Activated CD4-positive, alpha-beta T cell treated with anti-CD3 and anti-CD28 coated beads for 48 hours (primary cell): ENCODE measurements at regions not wholly inside any gene's neighbourhood (a gene's known extent, or its start where the extent isn't known, plus 50 kb on each side); places are given as distances from the start of the nearest gene placed in this dataset.
A peak's percentile ranks its signal among the peaks of the same experiment; 100 is the strongest.

Experiments used
- DNase-seq: peaks from one replicate; pipeline ENCODE4 v3.0.0-alpha.2; 2020

DNA sequence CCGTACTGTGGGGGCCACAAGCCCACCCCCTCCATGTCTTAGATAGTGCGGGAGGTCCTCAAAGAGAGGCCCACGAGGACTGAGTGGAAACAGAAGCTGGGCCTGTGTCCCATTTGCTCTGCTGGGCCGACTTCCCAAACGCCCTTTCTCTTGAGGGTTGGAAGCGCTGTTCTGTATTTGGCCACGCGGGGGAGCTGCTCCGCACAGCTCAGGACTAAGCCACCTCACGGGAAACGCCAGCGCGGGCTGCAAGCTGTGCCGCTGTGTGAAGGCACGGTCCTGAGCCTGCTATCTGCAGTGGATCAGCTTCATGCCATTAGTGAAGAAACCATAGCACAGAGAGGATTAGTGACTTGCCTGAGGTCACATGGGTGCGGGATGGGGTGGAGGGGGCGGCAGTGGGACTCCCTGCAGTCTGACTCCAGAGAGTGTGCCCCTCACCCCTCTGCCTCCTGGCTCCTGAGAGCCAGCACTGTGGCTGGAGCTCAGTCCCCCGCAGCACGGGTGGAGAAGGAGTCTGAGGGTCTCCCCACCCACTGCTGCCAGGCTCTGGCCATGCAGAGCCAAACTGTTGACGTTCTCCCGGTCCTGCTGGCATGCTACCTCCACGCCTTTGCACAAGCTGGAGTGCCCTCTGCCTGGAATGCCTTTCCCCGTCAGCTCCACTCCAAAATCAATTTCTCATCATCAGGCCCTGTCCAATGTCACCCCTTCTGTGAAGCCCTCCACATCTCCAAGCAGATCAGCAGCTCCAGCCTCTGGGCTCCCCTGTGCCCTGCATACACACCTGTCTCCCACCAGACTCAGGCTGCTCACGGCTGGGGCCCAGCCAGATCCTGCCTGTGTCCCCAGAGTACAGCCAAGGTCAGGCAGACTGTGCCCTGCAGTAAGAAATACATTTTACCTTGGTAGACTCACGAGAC, 51.5 kb upstream of the LRRC32 start:
- DNase-seq = peak; percentile 87

DNA sequence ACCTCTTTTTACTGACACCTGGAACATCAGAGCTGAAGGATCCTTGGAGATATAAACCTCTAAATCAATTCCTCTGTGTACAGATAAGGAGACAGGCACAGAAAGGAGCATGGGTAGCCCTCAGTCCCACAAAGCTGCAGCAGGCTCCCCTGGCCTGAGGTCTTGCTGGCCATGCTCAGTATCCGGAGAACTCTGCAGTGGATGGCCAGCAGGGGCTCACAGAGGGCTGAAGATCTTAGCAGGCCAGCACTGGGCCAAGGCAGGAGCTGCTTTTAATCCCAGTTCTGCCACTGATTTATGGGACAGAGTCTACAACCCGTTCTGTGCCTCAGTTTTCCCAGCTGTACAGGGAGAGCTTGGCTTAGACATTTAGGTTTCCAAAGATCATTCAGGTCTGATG, 52.6 kb upstream of the LRRC32 start:
- no peak for DNase-seq

DNA sequence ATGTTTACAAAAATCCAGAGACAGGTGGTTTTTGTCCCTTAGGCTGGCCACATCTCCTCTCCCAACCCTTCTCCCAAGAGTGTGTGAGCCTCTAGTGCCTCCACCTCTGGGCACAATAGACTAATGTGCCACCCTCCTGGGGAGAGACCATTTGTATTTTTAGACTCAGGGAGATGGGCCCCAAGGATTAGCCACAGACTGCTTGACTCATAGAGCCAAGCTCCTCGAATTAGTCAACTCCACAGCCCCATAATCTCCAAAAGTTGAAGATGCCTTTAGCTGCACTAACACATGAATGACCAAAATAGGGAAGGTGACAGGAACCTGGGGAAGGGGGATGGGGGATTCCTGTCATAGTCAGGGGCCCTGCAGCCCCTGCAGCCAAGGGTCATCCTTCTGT, 53.0 kb upstream of the LRRC32 start:
- no peak for DNase-seq

DNA sequence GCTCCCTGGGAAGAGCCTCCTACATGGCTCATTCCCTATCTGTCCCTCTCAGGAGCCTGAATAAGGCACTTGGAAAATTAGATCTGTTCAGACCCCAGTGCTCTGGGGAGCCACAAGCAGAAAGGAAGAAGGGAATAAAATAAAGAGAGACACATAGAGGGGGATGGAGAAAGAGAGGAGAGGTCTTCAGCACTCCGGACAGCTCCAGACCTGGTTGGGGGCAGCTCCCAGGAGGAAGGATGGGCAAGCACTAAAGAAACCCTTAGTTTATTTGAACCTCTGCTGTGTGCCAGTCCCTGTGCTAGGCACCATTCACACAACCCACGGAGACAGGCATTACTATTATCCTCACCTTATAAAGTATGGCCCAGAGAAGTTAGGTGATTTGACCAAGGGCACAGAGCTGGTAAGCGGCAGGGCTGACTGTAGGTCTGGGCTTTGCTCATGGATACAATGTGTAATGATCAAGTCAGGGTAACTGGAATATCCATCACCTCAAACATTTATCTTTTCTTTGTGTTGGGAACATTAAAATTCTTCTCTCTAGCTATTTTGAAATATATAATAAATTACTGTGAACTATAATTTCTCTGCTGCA, 53.7 kb upstream of the LRRC32 start:
- DNase-seq = no peak

DNA sequence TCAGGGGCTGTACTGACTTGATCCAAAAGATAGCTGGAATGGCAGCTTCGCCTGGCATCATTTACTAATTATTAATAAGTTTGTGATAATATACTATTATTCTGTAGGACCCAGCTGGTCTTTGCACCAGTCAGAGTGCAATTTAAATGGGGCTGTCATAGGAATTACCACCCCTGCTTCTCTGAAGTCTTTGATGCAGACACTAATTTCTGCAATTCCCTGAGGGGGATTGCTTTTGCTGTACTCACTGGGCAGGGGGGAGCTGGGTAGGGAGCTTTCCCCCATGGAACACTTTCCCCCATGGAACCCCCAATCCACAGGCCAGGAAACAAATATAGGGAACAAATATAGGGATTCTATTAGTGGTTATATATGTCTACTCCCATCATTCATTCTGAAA, 54.9 kb upstream of the TSKU start:
- DNase-seq = no peak

DNA sequence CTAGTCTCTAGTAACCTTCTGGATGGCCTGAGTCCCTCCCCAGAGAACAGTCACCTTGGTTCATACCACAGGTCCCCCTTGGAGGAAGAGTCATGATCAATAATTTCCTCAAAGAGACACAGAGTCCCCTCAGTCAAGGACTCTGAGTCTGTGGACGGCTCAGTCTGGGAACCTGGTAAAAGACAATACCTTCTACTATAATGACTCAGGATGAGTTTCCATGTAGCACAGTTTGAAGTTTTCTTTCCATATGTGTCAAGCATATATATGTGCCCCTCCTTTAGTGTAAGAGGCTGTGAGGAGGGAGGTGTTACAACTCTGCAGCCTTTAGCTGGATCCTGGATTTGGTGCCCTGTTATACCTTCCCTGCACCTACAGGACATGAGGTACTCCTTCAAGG, 54.4 kb upstream of the TSKU start:
- no peak for DNase-seq

DNA sequence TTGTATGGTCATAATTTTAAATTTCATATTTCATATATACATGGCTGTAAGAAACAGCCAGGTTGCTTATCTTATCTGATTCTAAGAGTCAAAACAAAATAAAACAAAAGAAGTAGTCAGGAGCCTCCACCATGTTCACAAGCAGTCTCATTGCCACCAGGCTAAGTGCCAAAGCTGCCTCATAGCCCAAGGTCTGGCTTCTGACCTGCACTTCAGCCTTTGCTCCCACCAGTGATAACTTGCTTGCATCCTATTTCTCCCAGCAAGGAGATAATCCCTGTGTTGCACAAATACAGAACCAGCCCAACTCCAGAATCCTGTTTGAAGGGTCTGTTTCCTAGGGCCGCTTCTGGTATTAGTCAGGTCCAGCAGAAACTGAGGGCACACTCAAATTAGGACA, 53.9 kb upstream of the TSKU start:
- no peak for DNase-seq

DNA sequence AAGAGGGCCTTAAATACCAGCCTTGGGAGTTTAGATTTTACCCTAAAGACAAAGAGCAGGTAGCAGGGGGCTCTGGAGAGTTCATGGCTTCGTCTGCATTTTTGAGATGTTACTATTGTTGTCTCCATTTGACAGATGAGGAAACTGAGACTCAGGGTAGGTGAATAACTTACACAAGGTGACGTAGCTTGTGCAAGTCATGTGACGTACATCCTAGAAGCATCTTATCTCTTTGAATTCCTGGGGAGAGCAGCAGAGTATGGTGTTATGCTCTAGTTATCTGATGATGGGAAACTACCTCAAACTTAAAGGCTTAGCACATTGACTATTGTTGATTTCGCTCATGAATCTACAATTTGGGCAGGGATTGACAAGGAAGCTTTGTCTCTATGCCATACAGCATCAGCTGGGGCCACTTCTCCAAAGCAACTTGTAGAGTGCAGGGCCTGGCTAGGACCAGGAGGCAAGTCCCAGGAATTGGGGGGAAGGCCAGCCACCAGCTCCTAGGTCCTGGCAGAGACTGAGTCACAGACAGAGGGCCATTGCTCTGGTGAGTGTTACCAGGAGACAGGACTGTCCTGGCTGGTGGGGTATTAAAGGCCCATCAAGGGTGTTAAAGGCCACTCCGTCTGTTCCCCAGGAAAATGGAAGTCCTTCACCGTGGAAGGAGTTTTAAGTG, 52.1 kb upstream of the TSKU start:
- no peak for DNase-seq

DNA sequence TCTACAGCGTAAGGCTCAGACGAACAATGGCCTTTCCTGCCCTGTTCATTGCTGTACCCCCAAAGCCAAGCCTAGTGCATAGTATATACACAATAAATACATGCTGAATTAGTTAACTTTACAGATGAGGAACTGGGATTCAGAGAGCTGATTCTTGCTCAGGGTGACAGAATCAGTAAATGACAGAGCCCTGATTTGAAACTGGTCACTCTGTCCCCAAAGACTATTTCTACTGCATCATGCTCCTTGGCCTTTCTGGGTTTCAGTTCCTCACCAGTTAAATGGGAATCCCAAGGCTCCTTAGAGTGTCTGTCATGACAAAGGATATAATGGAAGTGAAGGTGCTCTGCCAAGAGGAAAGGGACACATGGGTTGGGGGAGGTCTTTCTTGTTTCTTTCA, 50.5 kb upstream of the TSKU start:
- DNase-seq = no peak
